ENCODE measurements at regions not wholly inside any gene's neighbourhood (a gene's known extent, or its start where the extent isn't known, plus 50 kb on each side); places are given as distances from the start of the nearest gene placed in this dataset.
A peak's percentile ranks its signal among the peaks of the same experiment; 100 is the strongest.

- no peak for DNase-seq (ENCODE audit: low spot score)
- no peak for TF ChIP-seq CTCF (IDR thresholded peaks at IDR 0.05; ENCODE audit: extremely low read depth, missing control alignments)
Measured at GRCh38 chr5:60223342-60223741, 329.8 kb upstream of the PDE4D start.

GRCh38 chr5:60219921-60220320, 326.4 kb upstream of the PDE4D start:
- DNase-seq (ENCODE audit: low spot score), result no peak
- TF ChIP-seq CTCF (IDR thresholded peaks at IDR 0.05; ENCODE audit: extremely low read depth, missing control alignments), result no peak

- no peak for DNase-seq (ENCODE audit: low spot score)
- TF ChIP-seq CTCF (IDR thresholded peaks at IDR 0.05; ENCODE audit: extremely low read depth, missing control alignments), result no peak
Measured at GRCh38 chr5:60210810-60211209, 317.3 kb upstream of the PDE4D start.

- no peak for DNase-seq (ENCODE audit: low spot score)
- no peak for TF ChIP-seq CTCF (IDR thresholded peaks at IDR 0.05; ENCODE audit: extremely low read depth, missing control alignments)
Measured at GRCh38 chr5:60209146-60209840, 315.8 kb upstream of the PDE4D start.

- no peak for DNase-seq (ENCODE audit: low spot score)
- TF ChIP-seq CTCF (IDR thresholded peaks at IDR 0.05; ENCODE audit: extremely low read depth, missing control alignments), result no peak
Measured at GRCh38 chr5:60208716-60209115, 315.2 kb upstream of the PDE4D start.

- TF ChIP-seq CTCF (IDR thresholded peaks at IDR 0.05; ENCODE audit: extremely low read depth, missing control alignments), result no peak
- peak; percentile 63 for DNase-seq (ENCODE audit: low spot score)
Measured at GRCh38 chr5:60207040-60207439, 313.5 kb upstream of the PDE4D start.

- no peak for DNase-seq (ENCODE audit: low spot score)
- no peak for TF ChIP-seq CTCF (IDR thresholded peaks at IDR 0.05; ENCODE audit: extremely low read depth, missing control alignments)
Measured at GRCh38 chr5:60206234-60206633, 312.7 kb upstream of the PDE4D start.

Data from GM20000 (cell line).